Muscle of back (tissue), 3 donors: ENCODE measurements at regions not wholly inside any gene's neighbourhood (a gene's known extent, or its start where the extent isn't known, plus 50 kb on each side); places are given as distances from the start of the nearest gene placed in this dataset.
"Not testable (repeated sequence)": the region's sequence is repeated elsewhere in the genome, so short reads cannot be mapped to it uniquely, and the experiment has no call there.

Experiments used
- DNase-seq, 3 donors: peaks; one replicate each; pipeline versions ENCODE4 v3.0.0 to v3.0.0-alpha.2; 2013

DNA sequence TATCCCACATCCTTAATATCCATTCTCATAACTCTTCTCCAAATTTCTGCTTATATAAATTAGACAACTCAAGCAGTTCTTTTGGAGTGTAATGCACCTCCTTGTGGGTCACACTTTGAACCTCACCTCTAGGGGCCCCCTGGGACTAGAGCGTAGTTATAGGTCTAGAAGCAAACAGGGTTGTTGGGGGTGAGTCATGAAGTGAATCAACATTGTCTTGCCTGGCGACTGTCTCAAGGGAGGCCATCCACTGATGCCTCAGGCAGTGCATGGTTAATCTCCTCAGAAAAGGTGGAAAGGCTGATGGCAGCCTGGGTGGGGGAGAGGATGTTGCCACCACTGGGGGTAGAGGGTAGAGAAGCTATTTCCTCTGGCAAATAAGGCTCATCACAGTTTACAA is 129.1 kb downstream of the TNFRSF21 start:
- no peak for DNase-seq

DNA sequence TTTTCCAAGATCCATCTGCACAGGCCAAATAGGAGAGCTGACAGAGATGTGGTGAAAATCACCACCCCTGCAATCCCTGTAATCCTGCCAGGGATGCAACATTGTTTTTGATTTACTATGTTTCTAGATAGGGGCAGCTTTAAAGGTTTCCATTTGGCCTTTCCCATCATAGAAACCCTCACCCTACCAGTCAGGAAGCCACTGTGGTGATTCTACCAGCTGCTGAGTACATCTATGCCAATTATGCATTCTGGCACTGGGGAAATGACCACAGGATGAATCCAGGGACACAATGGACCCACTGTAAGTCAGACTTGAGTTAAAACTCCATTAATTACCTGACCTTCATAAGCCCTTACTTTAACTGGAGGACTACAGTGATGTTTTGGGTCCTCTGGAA is 130.4 kb downstream of the TNFRSF21 start:
- no peak for DNase-seq

GRCh38 chr6:47175656-47176055 is 133.5 kb upstream of the ADGRF1 start:
- no peak for DNase-seq

GRCh38 chr6:47174502-47175023 is 132.4 kb upstream of the ADGRF1 start:
- no peak for DNase-seq

DNA sequence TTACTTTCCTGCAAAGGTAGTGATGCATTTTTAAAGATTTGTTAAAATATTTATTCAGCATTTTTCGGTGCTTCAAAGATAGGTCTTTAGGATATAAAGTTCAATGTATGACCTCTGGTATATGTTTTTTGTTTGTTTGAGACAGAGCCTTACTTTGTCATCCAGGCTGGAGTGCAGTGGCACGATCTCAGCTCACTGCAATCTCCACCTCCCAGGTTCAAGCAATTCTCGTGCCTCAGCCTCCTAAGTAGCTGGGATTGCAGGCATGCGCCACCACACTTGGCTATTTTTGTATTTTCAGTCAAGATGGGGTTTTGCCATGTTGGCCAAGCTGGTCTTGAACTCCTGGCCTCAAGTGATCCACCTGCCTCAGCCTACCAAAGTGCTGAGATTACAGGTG is 131.9 kb upstream of the ADGRF1 start:
- DNase-seq = not testable (repeated sequence)

DNA sequence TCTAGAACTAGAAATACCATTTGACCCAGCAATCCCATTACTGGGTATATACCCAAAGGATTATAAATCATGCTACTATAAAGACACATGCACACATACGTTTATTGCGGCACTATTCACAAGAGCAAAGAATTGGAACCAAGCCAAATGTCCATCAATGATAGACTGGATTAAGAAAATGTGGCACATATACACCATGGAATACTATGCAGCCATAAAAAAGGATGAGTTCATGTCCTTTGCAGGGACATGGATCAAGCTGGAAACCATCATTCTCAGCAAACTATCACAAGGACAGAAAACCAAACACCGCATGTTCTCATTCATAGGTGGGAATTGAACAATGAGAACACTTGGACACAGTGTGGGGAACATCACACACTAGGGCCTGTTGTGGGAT is 131.0 kb upstream of the ADGRF1 start:
- DNase-seq = not testable (repeated sequence)

DNA sequence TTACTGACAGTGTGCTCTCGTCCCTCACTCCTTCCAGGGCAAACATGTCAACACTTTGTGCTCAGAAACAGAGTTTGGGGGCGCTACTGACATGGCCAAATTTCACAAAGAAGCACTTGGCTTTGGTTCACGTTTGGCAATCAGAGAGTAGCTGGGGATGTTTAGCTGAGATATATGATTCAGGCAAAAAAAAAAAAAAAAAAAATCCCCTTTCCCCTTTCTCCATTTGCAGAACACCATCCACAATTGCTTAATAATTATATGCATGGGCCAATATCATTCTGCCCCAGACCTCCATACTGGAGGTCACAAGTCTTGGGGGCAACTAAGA is 128.4 kb upstream of the ADGRF1 start:
- DNase-seq = no peak

- DNase-seq = peak in 1 of 3 donors; percentile 20
Observed at GRCh38 chr6:47169785-47170616, 127.9 kb upstream of the ADGRF1 start.

GRCh38 chr6:47168180-47168579 is 126.0 kb upstream of the ADGRF1 start:
- peak in 1 of 3 donors; percentile 84 for DNase-seq

DNA sequence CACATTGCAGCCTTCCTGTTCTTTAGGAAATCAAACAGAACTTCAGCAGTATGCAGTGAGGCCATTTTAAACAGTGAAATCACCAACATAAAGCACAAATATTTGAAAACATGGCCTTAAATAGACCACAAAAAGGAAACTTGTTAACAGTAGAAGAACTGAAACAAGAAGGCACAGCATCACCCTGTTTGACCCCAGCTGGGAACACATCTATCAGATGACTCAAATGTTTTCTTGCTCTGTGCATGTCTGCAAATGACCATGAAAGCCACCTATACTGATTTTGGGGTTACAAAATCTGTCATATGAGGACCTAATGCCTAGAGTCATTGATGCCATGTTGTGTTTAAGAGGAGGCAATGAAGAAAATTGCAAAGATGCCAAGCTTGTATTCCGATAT is 123.8 kb upstream of the ADGRF1 start:
- DNase-seq = no peak

GRCh38 chr6:47164877-47165276 is 122.7 kb upstream of the ADGRF1 start:
- DNase-seq = no peak

- no peak for DNase-seq
Observed at GRCh38 chr6:47163536-47163935, 121.4 kb upstream of the ADGRF1 start.

GRCh38 chr6:47162793-47163192 is 120.7 kb upstream of the ADGRF1 start:
- no peak for DNase-seq

DNA sequence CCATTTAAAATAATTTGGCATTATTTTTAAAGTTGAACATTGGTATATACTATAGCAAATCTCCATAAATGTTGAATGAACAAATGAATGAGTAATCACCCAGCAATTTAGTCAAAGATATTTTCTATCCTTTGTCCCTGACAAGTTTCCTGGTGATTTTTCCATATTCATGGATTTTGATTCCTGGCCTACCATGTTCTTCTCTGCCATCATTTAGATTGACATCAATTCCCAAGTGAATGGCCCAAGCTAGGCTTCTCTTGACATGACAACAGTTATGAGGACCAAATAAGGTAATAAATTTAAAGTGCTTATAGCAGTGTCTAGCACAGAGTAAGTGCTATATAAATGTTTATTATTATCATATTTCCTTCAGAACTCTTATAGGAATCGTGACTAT is 120.1 kb upstream of the ADGRF1 start:
- no peak for DNase-seq

DNA sequence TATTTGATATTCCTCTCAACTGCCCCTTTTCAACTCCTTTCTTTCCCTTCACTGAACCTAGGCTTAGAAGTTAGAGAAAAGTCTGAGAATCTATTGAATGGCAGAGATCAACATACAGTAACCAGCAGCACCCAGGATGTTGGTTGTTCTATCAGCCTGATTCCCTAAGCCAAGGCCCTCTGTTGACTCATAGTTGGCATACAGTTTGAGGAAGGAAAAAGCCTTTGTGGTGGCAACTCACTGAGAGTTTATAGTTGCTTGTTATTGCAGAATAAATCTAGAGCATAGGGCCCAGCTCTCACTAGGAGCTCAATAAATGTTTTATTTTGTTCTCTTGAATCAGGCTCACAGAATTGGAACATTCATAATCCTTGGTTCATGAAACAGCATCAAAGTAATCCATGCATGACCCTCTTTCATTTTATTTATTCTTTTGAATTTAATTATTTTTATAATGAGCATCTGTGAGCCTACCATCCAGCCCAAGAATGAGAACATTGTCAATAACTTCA is 119.1 kb upstream of the ADGRF1 start:
- peak in 1 of 3 donors; percentile 25 for DNase-seq

GRCh38 chr6:47160702-47161101 is 118.6 kb upstream of the ADGRF1 start:
- no peak for DNase-seq

DNA sequence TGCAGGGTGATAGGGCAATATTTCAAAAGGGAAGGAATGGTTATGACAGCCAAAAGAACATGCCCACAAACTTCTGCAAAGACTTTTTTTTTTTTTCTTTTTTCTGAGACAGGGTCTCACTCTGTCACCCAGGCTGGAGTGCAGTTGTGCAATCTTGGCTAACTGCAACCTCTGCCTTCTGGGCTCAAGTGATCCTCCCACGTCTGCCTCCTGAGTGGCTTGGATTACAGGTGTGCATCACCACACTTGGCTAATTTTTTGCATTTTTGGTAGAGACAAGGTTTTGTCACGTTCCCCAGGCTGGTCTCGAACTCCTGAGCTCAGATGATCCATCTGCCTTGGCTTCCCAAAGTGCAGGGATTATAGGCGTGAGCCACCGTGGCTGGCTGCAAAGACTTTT is 117.6 kb upstream of the ADGRF1 start:
- DNase-seq = no peak

DNA sequence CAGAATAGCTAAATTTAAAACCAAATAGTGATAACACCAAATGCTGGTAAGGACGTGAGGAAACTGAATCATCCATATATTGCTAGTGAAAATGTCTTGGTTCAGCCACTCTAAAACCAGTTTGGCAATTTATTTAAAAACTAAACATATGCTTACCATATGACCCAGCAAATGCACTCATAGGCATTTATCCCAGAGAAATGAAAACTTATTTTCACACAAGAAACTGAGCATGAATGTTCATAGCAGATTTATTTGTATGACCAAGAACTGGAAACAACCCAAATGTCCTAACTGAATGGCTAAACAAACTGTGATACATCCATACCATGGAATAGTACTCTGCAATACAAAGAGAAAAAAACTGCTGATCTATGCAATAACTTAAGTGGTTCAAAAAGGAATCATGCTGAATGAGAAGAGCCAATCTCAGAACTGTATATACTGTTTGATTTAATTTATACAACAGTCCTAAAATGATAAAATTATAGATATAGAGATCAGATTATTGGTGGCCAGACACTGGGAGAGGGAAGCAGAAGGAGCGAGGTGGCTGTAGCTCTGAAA is 115.6 kb upstream of the ADGRF1 start:
- DNase-seq = no peak

GRCh38 chr6:47157063-47157462 is 114.9 kb upstream of the ADGRF1 start:
- DNase-seq = no peak

DNA sequence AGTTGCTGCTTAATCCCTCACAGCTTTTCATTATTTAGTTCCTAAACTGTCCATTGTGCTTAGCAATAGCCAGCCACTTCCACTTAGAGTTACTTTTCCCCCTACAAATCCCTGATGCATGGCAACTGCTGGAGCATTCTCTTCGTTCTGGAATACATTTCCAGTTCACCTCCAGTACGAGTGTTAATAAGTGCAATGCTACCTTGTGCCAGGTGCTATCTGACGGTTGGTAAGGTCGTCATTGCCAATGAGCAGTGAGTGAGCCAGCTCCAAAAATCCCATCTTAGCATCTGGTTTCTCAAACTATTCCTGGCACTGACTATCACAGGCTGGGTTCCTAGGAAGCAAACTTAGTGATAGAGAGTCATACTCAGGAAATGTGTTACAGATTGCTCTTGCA is 114.1 kb upstream of the ADGRF1 start:
- DNase-seq = no peak

GRCh38 chr6:47153404-47153755 is 111.2 kb upstream of the ADGRF1 start:
- no peak for DNase-seq

GRCh38 chr6:47152666-47153403 is 110.7 kb upstream of the ADGRF1 start:
- DNase-seq = peak in 2 of 3 donors; percentile 33 to 65
